Muscle of leg (tissue), 3 donors: ENCODE measurements at regions not wholly inside any gene's neighbourhood (a gene's known extent, or its start where the extent isn't known, plus 50 kb on each side); places are given as distances from the start of the nearest gene placed in this dataset.
A peak's percentile ranks its signal among the peaks of the same experiment; 100 is the strongest.

Experiments
- DNase-seq: peaks from one replicate; pipeline ENCODE4 v3.0.0; 2013
- H3K27ac ChIP-seq: one replicate; pipeline ENCODE4 v1.5.1; 2013; ENCODE audit warnings: mild to moderate bottlenecking, low read length, control low read depth
- H3K27me3 ChIP-seq: one replicate; pipeline ENCODE4 v1.6.1; 2013; ENCODE audit warnings: low read length; ENCODE audit not compliant: control insufficient read depth, insufficient read depth
- H3K36me3 ChIP-seq: one replicate; pipeline ENCODE4 v1.6.1; 2013; ENCODE audit warnings: low read length; ENCODE audit not compliant: control insufficient read depth, insufficient read depth
- H3K4me1 ChIP-seq: one replicate; pipeline ENCODE4 v1.6.1; 2013; ENCODE audit warnings: low read length; ENCODE audit not compliant: control insufficient read depth, insufficient read depth
- H3K4me3 ChIP-seq: one replicate; pipeline ENCODE4 v1.5.1; 2013; ENCODE audit warnings: low read length, control low read depth
- H3K9me3 ChIP-seq: replicated peaks from 2 replicates; pipeline ENCODE4 v1.6.1; 2013; ENCODE audit warnings: low read depth, low read length; ENCODE audit not compliant: control insufficient read depth
- WGBS: methylation state at CpG from one replicate; pipeline ENCODE4 v1.1.5; 2013; ENCODE audit warnings: missing lambda C conversion rate; ENCODE audit not compliant: insufficient coverage; 5-methylcytosine and 5-hydroxymethylcytosine counted together

- Histone ChIP-seq H3K4me3 (no peak overlapping the region), H3K27me3 (peaks cover 14% of the 10 kb centered on the region), H3K9me3 (peaks cover 4% of the 10 kb centered on the region), H3K27ac (no peak overlapping the region), H3K4me1 (no peaks in the 10 kb centered on the region), H3K36me3 (no peaks in the 10 kb centered on the region)
- no peak for DNase-seq
- 79% methylated on average over 11 of the region's 13 CpGs for WGBS
Measured at GRCh38 chr22:49322231-49322630, 505.4 kb downstream of the BRD1 start.

- DNase-seq, result no peak
- Histone ChIP-seq H3K27me3 (peaks cover 14% of the 10 kb centered on the region), H3K9me3 (peaks cover under 1% of the 10 kb centered on the region), H3K4me1 (no peaks in the 10 kb centered on the region), H3K36me3 (no peaks in the 10 kb centered on the region), H3K27ac (no peak overlapping the region), H3K4me3 (no peak overlapping the region)
- WGBS, result 75% methylated on average over 25 of the region's 33 CpGs
Measured at GRCh38 chr22:49321477-49322055, 506.1 kb downstream of the BRD1 start.

- H3K9me3 ChIP-seq, result no peaks in the 10 kb centered on the region
- no peaks in the 10 kb centered on the region for H3K4me1 ChIP-seq
- no peak overlapping the region for H3K4me3 ChIP-seq
- H3K36me3 ChIP-seq, result no peaks in the 10 kb centered on the region
- DNase-seq, result no peak
- no peak overlapping the region for H3K27ac ChIP-seq
- 78% methylated on average over 17 of the region's 29 CpGs for WGBS
- H3K27me3 ChIP-seq, result peaks cover 14% of the 10 kb centered on the region
Measured at GRCh38 chr22:49320714-49321476, 506.8 kb downstream of the BRD1 start.

GRCh38 chr22:49317369-49317768 lies 510.3 kb downstream of the BRD1 start:
- Histone ChIP-seq H3K27ac (no peak overlapping the region), H3K4me3 (no peak overlapping the region), H3K9me3 (no peaks in the 10 kb centered on the region), H3K4me1 (no peaks in the 10 kb centered on the region), H3K36me3 (no peaks in the 10 kb centered on the region), H3K27me3 (peaks cover 16% of the 10 kb centered on the region)
- DNase-seq, result no peak
- no CpG with 5 or more reads among the region's 5 CpGs for WGBS

GRCh38 chr22:49312601-49313000 lies 515.1 kb downstream of the BRD1 start:
- Histone ChIP-seq H3K9me3 (no peaks in the 10 kb centered on the region), H3K4me3 (no peak overlapping the region), H3K27ac (no peak overlapping the region), H3K27me3 (peaks cover 2% of the 10 kb centered on the region), H3K4me1 (no peaks in the 10 kb centered on the region), H3K36me3 (no peaks in the 10 kb centered on the region)
- WGBS, result no CpG with 5 or more reads among the region's 2 CpGs
- no peak for DNase-seq

GRCh38 chr22:49310354-49310753 lies 517.3 kb downstream of the BRD1 start:
- Histone ChIP-seq H3K36me3 (no peaks in the 10 kb centered on the region), H3K4me1 (no peaks in the 10 kb centered on the region), H3K4me3 (no peak overlapping the region), H3K27ac (no peak overlapping the region), H3K27me3 (peaks cover 11% of the 10 kb centered on the region), H3K9me3 (no peaks in the 10 kb centered on the region)
- WGBS, result 83% methylated on average over 8 of the region's 11 CpGs
- no peak for DNase-seq

- H3K36me3 ChIP-seq, result no peaks in the 10 kb centered on the region
- no peak overlapping the region for H3K4me3 ChIP-seq
- H3K27me3 ChIP-seq, result peaks cover 13% of the 10 kb centered on the region
- WGBS, result 91% methylated on average over 8 of the region's 11 CpGs
- H3K4me1 ChIP-seq, result no peaks in the 10 kb centered on the region
- DNase-seq, result no peak
- H3K9me3 ChIP-seq, result no peaks in the 10 kb centered on the region
- H3K27ac ChIP-seq, result no peak overlapping the region
Measured at GRCh38 chr22:49308300-49308699, 519.4 kb downstream of the BRD1 start.

GRCh38 chr22:49307870-49308269 lies 519.8 kb downstream of the BRD1 start:
- Histone ChIP-seq H3K4me1 (no peaks in the 10 kb centered on the region), H3K27me3 (peaks cover 13% of the 10 kb centered on the region), H3K27ac (no peak overlapping the region), H3K36me3 (no peaks in the 10 kb centered on the region), H3K9me3 (no peaks in the 10 kb centered on the region), H3K4me3 (no peak overlapping the region)
- no peak for DNase-seq
- 82% methylated on average over 14 of the region's 16 CpGs for WGBS

GRCh38 chr22:49307481-49307830 lies 520.2 kb downstream of the BRD1 start:
- H3K4me3 ChIP-seq, result no peak overlapping the region
- no CpG with 5 or more reads among the region's 2 CpGs for WGBS
- peaks cover 11% of the 10 kb centered on the region for H3K27me3 ChIP-seq
- no peak for DNase-seq
- no peaks in the 10 kb centered on the region for H3K4me1 ChIP-seq
- H3K9me3 ChIP-seq, result no peaks in the 10 kb centered on the region
- H3K27ac ChIP-seq, result no peak overlapping the region
- H3K36me3 ChIP-seq, result no peaks in the 10 kb centered on the region

GRCh38 chr22:49306632-49307480 lies 520.8 kb downstream of the BRD1 start:
- Histone ChIP-seq H3K4me3 (no peak overlapping the region), H3K9me3 (no peaks in the 10 kb centered on the region), H3K36me3 (no peaks in the 10 kb centered on the region), H3K27ac (no peak overlapping the region), H3K27me3 (peaks cover 11% of the 10 kb centered on the region), H3K4me1 (no peaks in the 10 kb centered on the region)
- peak; percentile 28 for DNase-seq
- WGBS, result 47% methylated on average over 26 of the region's 31 CpGs
